OCI-LY3 (cell line): ENCODE measurements at regions not wholly inside any gene's neighbourhood (a gene's known extent, or its start where the extent isn't known, plus 50 kb on each side); places are given as distances from the start of the nearest gene placed in this dataset.

ENCODE experiments used
- CTCF ChIP-seq: fragments of 200-600, 300-600 bp; sonication (generic); IDR thresholded peaks from 2 replicates; pipeline ENCODE4 v1.5.1; 2014; ENCODE audit warnings: antibody characterized with exemption, low read length, low read depth
- EZH2phosphoT487 ChIP-seq: fragments of 200-600 bp; shearing (Covaris generic); IDR thresholded peaks from 2 replicates; pipeline ENCODE4 v1.6.1; 2018; ENCODE audit warnings: antibody characterized with exemption, mixed run types, low read depth

- TF ChIP-seq CTCF = no peak
- TF ChIP-seq EZH2phosphoT487 = no peak
These were observed 1703.6 kb upstream of the PRR20A start for GRCh38 chr13:55437162-55437561.
